ENCODE measurements at regions not wholly inside any gene's neighbourhood (a gene's known extent, or its start where the extent isn't known, plus 50 kb on each side); places are given as distances from the start of the nearest gene placed in this dataset.
"Not testable (repeated sequence)": the region's sequence is repeated elsewhere in the genome, so short reads cannot be mapped to it uniquely, and the experiment has no call there.

GRCh38 chr9:2495221-2496005, 126.2 kb upstream of the VLDLR start:
- no peak for DNase-seq (ENCODE audit: low spot score)

GRCh38 chr9:2496169-2496568, 125.4 kb upstream of the VLDLR start:
- DNase-seq (ENCODE audit: low spot score) = no peak
- no peak for FAIRE-seq

More at GRCh38 chr9:2495221-2496005, 126.2 kb upstream of the VLDLR start:
- no peak for FAIRE-seq

- DNase-seq (ENCODE audit: low spot score) = no peak
- no peak for FAIRE-seq
Measured at GRCh38 chr9:2496934-2497333, 124.7 kb upstream of the VLDLR start.

- DNase-seq (ENCODE audit: low spot score) = no peak
- no peak for FAIRE-seq
Measured at GRCh38 chr9:2497666-2498400, 123.8 kb upstream of the VLDLR start.

GRCh38 chr9:2502210-2502609, 119.4 kb upstream of the VLDLR start:
- FAIRE-seq (no peak), DNase-seq (ENCODE audit: low spot score) (no peak)

- FAIRE-seq = no peak
- DNase-seq (ENCODE audit: low spot score) = no peak
Measured at GRCh38 chr9:2502760-2503159, 118.8 kb upstream of the VLDLR start.

GRCh38 chr9:2506321-2506720, 115.3 kb upstream of the VLDLR start:
- no peak for FAIRE-seq
- DNase-seq (ENCODE audit: low spot score) = no peak

GRCh38 chr9:2523591-2523990, 98.0 kb upstream of the VLDLR start:
- FAIRE-seq = no peak

GRCh38 chr9:2524601-2525000, 97.0 kb upstream of the VLDLR start:
- FAIRE-seq = no peak
- no peak for DNase-seq (ENCODE audit: low spot score)

More at GRCh38 chr9:2523591-2523990, 98.0 kb upstream of the VLDLR start:
- DNase-seq (ENCODE audit: low spot score) = no peak

- DNase-seq (ENCODE audit: low spot score) (no peak), FAIRE-seq (no peak)
Measured at GRCh38 chr9:2525147-2525546, 96.4 kb upstream of the VLDLR start.

- FAIRE-seq (no peak), DNase-seq (ENCODE audit: low spot score) (no peak)
Measured at GRCh38 chr9:2526071-2526828, 95.3 kb upstream of the VLDLR start.

GRCh38 chr9:2531481-2531880, 90.1 kb upstream of the VLDLR start:
- no peak for FAIRE-seq

GRCh38 chr9:2536511-2536910, 85.1 kb upstream of the VLDLR start:
- DNase-seq (ENCODE audit: low spot score) (no peak), FAIRE-seq (no peak)

More at GRCh38 chr9:2531481-2531880, 90.1 kb upstream of the VLDLR start:
- DNase-seq (ENCODE audit: low spot score) = no peak

GRCh38 chr9:2545881-2546490, 75.6 kb upstream of the VLDLR start:
- FAIRE-seq (no peak), DNase-seq (ENCODE audit: low spot score) (no peak)

- FAIRE-seq; DNase-seq (ENCODE audit: low spot score): not testable (repeated sequence)
Measured at GRCh38 chr9:2555899-2556600, 65.5 kb upstream of the VLDLR start.

GRCh38 chr9:2557693-2558092, 63.9 kb upstream of the VLDLR start:
- FAIRE-seq (no peak), DNase-seq (ENCODE audit: low spot score) (no peak)

GRCh38 chr9:2559192-2560152, 62.1 kb upstream of the VLDLR start:
- peak; percentile 77 for DNase-seq (ENCODE audit: low spot score)

GRCh38 chr9:2560180-2560579, 61.4 kb upstream of the VLDLR start:
- DNase-seq (ENCODE audit: low spot score) = peak; percentile 14

More at GRCh38 chr9:2559192-2560152, 62.1 kb upstream of the VLDLR start:
- FAIRE-seq = peak; percentile 80

GRCh38 chr9:2565676-2566340, 55.8 kb upstream of the VLDLR start:
- DNase-seq (ENCODE audit: low spot score) (no peak), FAIRE-seq (no peak)

More at GRCh38 chr9:2560180-2560579, 61.4 kb upstream of the VLDLR start:
- FAIRE-seq = no peak
